Progenitor cell of endocrine pancreas (in vitro differentiated cells): ENCODE measurements at regions not wholly inside any gene's neighbourhood (a gene's known extent, or its start where the extent isn't known, plus 50 kb on each side); places are given as distances from the start of the nearest gene placed in this dataset.

ENCODE experiments used
- DNase-seq: peaks from one replicate; pipeline ENCODE4 v3.0.0; 2021; ENCODE audit warnings: low spot score; ENCODE audit not compliant: unreplicated experiment
- H3K27ac Mint-ChIP-seq: 2 replicates; pipeline ENCODE4 v1.8.0; 2021; ENCODE audit warnings: mild to moderate bottlenecking, moderate library complexity, mixed read lengths
- H3K27me3 Mint-ChIP-seq: 2 replicates; pipeline ENCODE4 v1.8.0; 2021; ENCODE audit warnings: mixed read lengths
- H3K36me3 Mint-ChIP-seq: 2 replicates; pipeline ENCODE4 v1.8.0; 2022; ENCODE audit warnings: mixed read lengths; ENCODE audit not compliant: insufficient read depth
- H3K4me1 Mint-ChIP-seq: 2 replicates; pipeline ENCODE4 v1.8.0; 2021; ENCODE audit warnings: low read depth, mixed read lengths
- H3K4me3 Mint-ChIP-seq: 2 replicates; pipeline ENCODE4 v1.8.0; 2021; ENCODE audit warnings: low read depth, mild to moderate bottlenecking, moderate library complexity, mixed read lengths
- H3K9me3 Mint-ChIP-seq: 2 replicates; pipeline ENCODE4 v1.8.0; 2021; ENCODE audit warnings: low read depth, mixed read lengths
- CTCF ChIP-seq: fragments of 200-600 bp; sonication (generic); IDR thresholded peaks from one replicate; pipeline ENCODE4 v1.5.0; 2021; ENCODE audit warnings: antibody characterized with exemption, mild to moderate bottlenecking; ENCODE audit not compliant: unreplicated experiment

DNA sequence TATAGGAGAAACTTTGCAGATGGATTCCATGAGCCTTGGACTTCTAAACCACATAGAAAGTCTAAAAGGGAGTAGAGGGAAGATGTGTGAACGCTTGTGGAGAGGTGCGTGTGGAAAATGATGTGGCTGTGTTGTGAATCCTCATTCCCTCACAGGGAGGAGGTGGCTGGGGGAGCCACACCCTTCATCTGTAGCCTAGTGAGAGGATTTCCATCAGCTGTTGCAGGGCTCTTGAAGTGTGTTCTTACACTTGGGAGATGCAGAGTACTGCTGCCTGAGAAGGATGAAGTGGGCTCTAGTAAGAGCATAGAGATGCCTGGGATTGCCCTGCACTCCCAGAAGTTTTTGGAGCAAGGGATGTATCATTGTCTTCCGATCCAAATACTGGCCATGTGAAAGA lies 279.6 kb downstream of the QKI start:
- no peak for TF ChIP-seq CTCF
- H3K27me3 Mint-ChIP-seq, result peaks cover 83% of the 10 kb centered on the region
- no peak for DNase-seq
- peaks cover 3% of the 10 kb centered on the region for H3K9me3 Mint-ChIP-seq
- no peak overlapping the region for H3K27ac Mint-ChIP-seq
- no peaks in the 10 kb centered on the region for H3K36me3 Mint-ChIP-seq
- no peak overlapping the region for H3K4me3 Mint-ChIP-seq
- H3K4me1 Mint-ChIP-seq, result peaks cover 13% of the 10 kb centered on the region

DNA sequence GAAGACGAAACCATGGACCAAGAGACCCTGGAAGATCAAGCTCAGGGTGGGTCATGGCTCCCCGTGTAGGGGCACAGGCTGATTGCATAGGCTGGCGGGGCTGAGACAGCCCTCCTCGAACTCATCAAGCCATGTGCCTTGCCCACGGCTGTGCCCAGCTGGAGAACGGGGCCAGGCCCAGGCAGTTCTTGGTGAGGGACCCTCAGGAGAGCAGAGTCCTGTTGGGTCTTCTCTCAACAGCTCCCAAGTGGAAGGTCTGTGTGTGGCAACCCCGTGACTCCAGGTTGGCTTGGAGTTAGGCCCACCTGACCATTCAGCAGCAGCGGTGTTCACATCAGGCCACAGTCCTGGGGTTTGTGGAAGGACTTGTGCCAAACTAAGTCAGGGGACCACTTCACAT lies 276.5 kb downstream of the QKI start:
- Mint-ChIP-seq H3K36me3 (no peaks in the 10 kb centered on the region), H3K4me3 (no peak overlapping the region), H3K4me1 (peaks cover 11% of the 10 kb centered on the region), H3K27ac (no peak overlapping the region), H3K27me3 (peaks cover 83% of the 10 kb centered on the region), H3K9me3 (no peaks in the 10 kb centered on the region)
- TF ChIP-seq CTCF, result no peak
- DNase-seq, result no peak

GRCh38 chr6:163688739-163689362 lies 274.3 kb downstream of the QKI start:
- peaks cover 2% of the 10 kb centered on the region for H3K9me3 Mint-ChIP-seq
- no peak for DNase-seq
- H3K36me3 Mint-ChIP-seq, result peaks cover 1% of the 10 kb centered on the region
- peaks cover 1% of the 10 kb centered on the region for H3K4me1 Mint-ChIP-seq
- H3K4me3 Mint-ChIP-seq, result no peak overlapping the region
- peaks cover 92% of the 10 kb centered on the region for H3K27me3 Mint-ChIP-seq
- H3K27ac Mint-ChIP-seq, result no peak overlapping the region
- TF ChIP-seq CTCF, result no peak

DNA sequence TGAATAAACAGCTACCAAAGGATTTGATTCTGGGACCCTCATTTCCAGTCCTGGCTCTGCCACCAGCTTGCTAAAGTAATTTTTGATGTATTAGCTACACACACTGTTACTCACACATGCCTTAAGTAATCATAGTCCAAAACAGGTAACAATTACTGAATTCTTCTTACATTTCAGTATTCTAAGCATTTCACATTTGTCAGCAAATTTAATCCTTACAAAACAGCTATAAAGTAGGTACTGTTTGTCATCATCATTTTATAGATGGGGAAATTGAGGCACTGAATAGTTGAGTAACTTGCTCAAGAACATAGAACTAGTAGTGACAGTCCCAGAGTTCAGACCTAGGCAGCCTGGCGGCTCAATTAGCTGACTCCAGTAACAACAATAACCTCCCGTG lies 272.6 kb downstream of the QKI start:
- Mint-ChIP-seq H3K27me3 (peaks cover 79% of the 10 kb centered on the region), H3K4me3 (no peak overlapping the region), H3K27ac (no peak overlapping the region), H3K9me3 (peaks cover 9% of the 10 kb centered on the region), H3K4me1 (peaks cover 1% of the 10 kb centered on the region), H3K36me3 (peaks cover 1% of the 10 kb centered on the region)
- no peak for DNase-seq
- TF ChIP-seq CTCF, result no peak

- H3K36me3 Mint-ChIP-seq, result peaks cover 3% of the 10 kb centered on the region
- H3K27ac Mint-ChIP-seq, result no peak overlapping the region
- peaks cover 9% of the 10 kb centered on the region for H3K9me3 Mint-ChIP-seq
- H3K4me1 Mint-ChIP-seq, result peaks cover 1% of the 10 kb centered on the region
- H3K4me3 Mint-ChIP-seq, result no peak overlapping the region
- TF ChIP-seq CTCF, result no peak
- H3K27me3 Mint-ChIP-seq, result peaks cover 76% of the 10 kb centered on the region
- DNase-seq, result no peak
These were observed 271.8 kb downstream of the QKI start for GRCh38 chr6:163686301-163686700.
